HG03280 (cell line): ENCODE measurements at regions not wholly inside any gene's neighbourhood (a gene's known extent, or its start where the extent isn't known, plus 50 kb on each side); places are given as distances from the start of the nearest gene placed in this dataset.

ENCODE experiments used
- ATAC-seq: cut with Tn5 transposase; IDR thresholded peaks from one replicate; pipeline ENCODE4 v1.9.1; 2021; ENCODE audit warnings: mild to moderate bottlenecking, moderate library complexity; ENCODE audit not compliant: unreplicated experiment

DNA sequence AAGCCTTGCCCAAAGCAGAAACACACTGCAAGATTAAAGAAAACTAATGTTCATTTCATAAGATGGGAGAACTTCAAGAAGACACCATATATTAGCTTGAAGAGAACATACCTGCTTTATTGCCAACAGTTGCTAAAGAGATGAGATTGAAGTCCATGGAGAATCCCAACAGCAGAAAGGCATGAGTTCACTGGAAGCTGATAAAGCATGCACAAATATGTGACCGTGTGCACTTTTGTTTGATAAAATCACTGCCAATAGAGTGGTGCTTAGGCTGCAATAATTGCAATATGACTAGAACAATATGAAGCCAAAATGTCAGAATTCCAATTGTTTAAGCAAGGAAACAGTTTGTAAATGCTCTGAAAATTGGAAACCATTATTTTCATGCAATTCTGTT lies 125.9 kb upstream of the PPARGC1A start:
- no peak for ATAC-seq

DNA sequence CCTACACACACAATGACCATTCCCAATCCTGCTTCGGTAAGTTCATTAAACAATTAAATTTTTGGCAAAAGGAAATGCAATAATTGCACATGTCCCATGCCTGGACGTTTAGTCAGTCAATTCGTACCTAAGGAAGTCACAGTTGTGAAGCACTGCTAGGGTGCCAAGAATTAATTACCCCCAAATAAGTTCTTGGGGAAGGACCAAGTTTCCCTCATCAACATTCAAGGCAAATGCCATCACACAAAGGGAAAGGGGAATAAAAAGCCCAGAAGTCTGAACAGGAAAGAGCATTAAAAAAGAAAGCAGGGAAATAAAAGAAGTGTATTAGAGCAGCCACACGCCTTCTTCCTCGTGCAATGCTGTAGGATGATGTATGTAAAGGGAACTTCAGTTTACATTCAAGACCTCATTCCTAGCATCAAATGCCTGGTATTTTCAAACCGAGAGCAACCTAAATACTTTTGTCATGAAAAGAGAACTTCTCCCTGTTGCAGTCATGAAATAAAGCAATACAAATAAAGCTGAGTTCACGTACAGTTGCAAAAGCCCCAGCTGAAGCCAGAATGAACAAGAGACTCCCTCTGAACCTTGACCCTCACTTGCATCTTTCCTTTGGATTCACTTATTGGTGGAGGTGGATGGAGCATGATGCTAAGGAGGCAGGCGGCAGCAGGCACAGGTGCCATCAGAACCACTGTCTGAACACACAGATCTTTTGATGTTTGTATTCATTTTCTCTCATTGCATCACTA lies 124.0 kb upstream of the PPARGC1A start:
- no peak for ATAC-seq

DNA sequence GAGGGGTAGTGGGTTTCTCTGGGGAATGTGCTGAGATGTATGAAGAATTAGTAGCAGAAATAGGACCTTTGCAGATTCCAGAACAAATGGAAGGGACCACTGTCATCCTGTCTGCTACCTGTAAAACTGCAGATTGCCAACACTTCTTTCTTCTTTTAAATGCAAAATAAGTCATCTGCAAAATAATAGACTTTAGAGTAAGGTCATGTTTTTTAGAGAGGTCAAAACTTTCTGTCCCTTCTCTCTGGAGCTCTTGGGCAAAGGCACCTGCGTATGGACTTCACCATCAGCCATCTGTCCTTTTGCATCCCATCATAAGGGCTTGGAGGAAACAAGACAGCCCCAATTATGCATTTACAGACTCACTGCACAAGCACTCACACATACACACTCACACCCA lies 121.1 kb upstream of the PPARGC1A start:
- ATAC-seq = no peak

DNA sequence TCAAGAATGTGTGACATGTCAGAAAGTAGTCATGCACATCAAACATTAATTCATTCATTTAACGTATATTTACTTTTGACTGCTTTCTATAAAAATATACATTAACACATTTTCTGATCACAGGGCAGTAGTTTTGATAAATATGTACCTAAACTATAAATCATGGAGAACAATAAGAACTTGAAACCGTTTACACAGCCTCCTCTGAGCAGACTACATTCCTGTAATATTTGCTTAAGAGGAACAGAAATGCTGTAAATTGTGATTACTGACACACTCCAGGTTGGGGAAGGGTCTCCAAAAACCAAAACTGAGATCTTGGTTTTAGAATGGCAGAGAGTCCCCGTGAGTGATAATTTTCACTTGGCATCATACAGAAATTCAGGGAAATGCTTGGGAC lies 120.7 kb upstream of the PPARGC1A start:
- ATAC-seq = no peak

DNA sequence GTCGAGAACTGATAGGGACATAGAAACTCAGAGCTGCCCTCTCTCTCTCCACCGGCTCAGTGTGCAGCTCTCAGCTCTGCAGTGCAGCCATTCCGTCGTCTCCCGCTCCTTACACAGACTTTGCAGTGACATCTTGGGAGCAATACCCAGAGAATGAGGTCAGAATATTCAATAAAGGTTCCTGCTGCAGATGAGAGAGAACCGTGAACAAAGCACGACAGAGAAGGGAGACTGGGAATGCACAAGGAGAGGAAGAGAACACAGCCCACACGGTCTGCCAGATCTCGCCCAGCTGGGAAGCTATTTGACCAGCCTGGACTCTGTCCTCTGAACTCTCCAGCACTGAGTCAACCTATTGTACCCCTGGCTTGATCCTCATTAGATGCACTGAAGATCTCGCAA lies 118.0 kb upstream of the PPARGC1A start:
- ATAC-seq = no peak

DNA sequence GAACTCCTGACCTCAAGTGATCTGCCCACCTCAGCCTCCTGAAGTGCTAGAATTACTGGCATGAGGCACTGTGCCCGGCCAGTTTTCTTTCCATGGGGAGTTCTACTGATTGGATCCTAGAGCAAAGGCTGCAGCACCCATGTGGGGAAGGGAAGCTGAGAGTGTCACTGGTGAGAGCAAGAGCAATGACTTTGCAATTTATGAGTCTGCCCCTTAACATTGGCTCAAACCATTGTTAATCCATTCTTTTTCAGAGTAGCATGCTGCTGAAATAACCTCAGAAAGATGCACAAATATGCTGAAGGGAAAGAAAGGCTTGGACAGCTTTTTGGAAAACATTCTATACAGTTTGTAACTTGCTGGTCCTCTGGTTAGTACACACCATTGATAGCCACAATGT lies 116.4 kb upstream of the PPARGC1A start:
- ATAC-seq = no peak

DNA sequence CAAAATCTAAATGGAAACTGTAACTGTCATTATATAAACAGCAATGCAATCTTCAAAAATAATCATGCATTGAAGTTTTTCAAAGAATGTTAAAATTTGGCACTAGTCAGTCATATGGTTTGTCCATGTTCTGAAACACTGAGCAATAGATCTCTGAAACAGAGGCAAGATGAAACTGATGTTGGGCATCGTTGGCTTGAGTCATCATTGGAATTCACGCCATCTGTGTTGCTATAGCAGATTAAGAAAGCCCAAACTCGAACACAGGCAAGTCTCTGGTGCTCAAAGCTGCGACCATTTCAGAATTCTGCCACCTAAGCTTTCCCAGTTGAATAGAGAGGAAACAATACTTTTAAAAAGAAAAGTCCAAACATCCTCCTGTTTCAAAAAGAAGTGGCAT lies 114.1 kb upstream of the PPARGC1A start:
- no peak for ATAC-seq

DNA sequence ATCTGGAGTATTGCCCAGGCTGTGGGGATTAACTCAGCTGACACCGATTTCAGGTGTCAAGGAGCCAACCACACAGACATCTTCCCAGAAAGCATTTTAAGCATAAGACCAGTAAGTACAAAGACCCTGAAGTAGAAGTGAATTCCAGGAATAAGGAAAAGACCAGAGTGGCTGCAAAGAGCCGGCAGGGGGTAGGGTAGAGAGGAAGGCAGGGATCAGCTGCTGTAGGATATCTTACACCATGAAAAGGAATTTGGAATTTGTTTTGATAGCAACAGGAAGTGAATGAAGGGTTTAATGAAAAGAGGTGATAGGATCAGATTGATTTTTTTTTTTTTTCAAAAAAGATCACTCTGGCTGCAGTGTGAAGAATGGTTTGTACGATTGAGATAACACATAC lies 113.6 kb upstream of the PPARGC1A start:
- no peak for ATAC-seq

DNA sequence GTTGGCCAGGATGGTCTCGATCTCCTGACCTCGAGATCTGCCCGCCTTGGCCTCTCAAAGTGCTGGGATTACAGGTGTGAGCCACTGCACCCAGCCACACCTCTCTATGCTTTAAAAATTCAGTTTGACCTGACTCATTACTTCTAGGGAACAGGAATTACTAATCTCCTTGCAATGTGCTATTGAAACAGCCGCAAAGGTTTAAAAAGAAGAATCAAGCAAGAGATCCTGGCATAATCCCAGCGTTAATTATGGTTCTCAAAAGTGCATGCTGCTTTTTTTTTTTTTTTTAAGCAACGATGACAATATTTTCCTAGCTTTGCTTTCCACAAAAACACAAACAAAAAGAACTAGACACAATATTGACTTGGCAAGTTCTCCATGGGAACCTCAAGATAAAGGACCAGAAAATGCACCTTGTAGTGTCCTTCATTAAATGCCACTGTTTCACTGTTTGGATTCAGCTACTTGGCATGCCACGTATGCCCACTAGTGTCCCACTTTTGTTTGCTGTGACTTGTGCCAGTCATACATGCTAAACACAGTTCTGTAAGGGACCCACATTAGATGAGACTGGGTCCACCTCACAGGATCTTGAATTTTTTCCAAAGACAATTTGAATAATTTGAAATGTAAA lies 112.6 kb upstream of the PPARGC1A start:
- ATAC-seq = no peak

DNA sequence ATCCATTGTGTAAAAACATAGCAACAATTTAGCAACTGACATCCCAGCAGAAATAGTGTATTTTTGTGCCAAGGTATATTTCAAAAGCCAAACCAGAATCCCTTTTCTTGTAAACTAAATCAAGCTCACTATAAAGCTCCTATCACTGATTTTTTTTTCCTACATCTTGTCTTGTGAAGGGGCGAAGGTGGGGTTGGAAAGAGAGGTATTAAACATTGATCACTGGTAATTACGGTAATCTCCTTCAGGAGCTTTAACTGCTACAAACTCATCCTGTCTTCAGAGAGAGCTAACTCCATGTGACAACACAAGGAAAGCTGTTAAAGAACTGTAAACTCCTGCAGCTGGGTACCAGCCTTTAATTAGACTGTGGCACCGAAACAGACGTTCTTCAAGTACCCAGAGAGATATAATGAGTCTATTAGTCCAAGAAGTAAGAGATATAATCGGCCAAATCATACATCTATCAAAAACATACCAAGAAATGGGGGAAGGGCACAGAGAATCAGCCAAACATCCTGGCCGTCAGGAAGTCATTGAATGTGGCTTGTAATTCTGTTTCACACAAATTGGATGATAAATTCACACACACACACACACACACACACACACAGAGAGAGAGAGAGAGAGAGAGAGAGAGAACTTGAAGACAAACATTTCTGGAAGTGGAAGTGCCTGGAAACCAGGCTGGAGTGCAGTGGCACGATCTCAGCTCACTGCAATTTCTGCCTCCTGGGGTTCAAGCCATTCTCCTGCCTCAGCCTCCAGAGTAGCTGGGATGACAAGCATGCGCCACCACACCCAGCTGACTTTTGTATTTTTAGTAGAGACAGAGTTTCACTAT lies 111.9 kb upstream of the PPARGC1A start:
- no peak for ATAC-seq

DNA sequence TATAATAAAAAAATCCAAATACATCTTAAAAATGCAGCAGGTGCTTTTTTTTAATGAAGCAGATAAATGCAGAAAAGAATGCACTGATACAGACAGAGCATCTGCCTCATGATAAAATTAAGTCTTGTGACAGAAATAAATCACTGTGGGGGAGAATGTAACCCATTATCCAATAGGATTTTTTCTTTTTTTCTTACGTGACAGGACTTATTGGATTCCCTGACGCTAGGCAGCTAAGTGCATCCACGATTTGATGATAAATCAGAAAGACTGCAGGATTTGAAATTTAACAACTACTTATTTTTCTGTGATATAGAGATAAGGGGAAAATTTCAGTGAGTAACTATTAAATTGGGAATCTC lies 110.6 kb upstream of the PPARGC1A start:
- ATAC-seq = no peak

DNA sequence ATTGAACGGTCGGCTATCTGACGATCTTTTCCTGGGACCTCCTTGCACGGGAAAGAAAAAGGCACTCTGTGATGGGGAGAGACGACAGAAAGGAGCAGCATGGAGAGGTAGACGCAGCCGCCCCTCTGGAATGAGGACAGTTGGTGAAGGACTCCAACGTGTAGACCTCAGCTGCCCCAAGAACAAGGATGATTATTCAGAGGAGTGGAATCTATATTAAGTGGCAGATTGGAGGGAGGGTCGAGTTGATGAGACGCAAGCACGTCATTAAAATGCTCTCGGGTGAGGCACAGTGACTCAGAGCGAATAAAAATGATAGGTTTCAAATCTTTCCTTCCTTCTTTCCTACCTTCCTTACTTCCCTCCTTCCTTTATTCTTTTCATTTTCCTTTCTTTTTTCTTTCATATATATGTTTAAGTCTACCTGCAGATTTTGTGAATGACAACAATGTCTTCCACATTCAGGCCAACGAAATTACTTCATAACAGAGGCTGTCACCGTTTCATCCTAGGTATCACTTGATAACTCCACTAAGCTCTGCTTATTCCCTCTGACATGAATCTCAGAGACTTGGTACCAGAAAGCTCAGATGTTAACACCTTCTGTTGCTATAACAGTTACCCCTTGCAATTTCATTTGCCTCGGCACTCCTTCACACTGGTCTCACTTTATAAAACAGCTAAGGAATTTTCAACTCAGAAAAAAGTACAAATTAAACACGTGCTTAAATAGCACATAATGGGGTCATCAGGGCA lies 110.0 kb upstream of the PPARGC1A start:
- ATAC-seq = no peak

DNA sequence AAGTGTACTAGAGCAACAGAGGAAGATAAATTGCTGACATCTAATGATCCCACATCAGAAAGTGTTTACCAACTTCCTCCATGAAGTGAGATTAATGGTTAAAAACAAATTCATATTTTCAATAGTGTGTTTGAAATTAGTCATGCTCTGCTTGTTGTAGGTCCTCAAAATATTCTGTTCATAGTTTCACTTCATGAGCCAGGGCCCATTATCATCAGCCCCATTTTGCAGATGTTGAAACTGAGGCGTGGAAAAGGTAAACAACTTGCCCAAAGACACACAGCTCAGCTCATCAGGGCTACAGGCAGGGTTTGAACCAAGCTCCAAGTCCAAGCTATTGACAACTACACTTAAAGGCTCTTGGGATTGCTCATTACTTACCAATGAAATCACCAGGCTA lies 103.5 kb upstream of the PPARGC1A start:
- peak; percentile 78 for ATAC-seq

DNA sequence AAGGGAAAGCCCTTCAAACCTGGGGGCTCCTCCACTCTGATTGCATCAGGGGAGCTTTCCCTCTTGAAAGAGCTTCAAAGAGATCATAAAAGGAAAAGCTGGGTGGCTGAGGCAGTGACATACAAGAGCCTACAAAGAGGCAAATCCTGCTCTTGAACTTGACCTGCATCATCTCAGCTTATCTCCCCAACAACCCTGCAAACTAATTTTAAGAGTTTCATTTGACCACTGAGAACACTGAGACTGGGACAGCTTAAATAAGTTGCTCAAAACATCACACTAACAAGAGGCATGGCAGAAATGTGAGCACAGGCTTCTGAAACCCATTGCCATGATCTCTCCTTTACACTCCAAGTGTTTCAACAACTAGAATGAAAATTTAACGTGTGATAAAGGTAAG lies 101.6 kb upstream of the PPARGC1A start:
- peak; percentile 57 for ATAC-seq

DNA sequence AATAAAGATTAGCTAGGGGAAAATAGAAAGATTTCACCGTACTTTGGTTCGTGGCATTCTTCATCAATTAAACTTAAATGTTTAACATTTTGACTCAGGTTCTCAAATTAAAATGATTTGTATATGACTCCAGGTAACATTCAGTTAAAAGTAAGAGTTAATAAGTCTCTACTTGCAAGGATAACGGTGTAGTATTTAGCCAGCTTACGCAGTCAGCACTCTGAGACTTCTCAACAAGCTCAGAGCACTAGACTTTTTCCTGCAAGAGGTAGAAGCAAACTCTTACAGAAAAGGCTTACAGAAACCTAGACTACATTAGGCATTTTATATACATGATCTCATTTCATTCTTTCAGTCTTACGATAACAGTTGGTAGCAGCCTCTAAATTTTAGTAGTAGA lies 96.4 kb upstream of the PPARGC1A start:
- ATAC-seq = no peak

DNA sequence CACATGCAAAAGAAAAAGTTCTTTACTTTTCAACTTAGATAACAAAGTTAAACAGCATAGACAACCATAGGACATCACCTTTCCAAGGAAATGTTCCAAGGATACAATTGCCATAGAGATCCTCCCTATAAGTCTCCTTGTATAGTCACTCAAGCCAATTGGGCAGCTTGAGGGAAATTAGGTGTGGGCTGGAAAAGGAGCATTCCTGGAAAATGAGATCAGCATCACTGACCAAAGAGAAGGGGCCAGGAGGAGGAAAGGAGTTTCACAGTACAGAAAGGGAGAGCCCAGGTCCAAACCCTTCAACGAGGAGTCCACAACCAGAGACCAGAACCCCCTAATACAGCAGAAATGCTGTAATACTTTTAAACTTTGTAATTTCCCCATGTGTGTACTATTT lies 91.5 kb upstream of the PPARGC1A start:
- ATAC-seq = no peak

DNA sequence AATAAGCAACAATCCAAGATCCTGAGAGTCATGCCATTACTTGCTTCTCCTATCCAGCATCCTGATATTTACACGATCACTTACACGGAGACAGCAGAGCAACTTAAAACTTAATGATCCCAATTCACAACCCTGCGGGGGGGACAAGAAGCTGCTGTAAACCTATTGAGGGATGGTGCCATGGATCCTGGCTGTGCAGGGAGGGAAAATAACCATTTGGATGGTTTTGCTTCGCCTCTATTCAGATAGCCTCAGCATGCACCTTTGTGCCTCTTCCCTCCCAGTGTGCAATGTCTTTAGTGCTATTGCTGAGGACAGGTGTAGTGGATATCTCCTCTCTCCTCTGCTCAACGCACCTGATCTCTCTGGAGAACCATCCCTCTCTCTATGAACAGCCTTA lies 89.7 kb upstream of the PPARGC1A start:
- no peak for ATAC-seq

DNA sequence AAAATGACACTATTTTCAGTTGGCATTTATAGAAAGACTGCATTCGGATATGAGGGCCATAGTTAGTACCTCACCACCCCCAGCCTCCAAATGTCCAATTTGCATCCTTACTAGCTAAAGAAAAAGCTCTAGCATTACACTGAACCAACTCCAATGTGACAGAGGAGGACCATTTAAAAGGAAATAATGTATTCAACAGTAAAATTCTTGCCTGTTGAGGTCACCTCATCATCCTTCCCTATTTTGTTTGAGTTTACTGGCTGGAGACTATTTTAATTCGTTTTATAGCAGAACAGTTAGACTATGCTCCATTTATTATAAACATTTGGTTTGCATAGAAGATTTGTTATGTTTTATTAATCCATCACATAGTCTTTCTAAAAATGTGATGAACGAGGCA lies 88.2 kb upstream of the PPARGC1A start:
- ATAC-seq = no peak

DNA sequence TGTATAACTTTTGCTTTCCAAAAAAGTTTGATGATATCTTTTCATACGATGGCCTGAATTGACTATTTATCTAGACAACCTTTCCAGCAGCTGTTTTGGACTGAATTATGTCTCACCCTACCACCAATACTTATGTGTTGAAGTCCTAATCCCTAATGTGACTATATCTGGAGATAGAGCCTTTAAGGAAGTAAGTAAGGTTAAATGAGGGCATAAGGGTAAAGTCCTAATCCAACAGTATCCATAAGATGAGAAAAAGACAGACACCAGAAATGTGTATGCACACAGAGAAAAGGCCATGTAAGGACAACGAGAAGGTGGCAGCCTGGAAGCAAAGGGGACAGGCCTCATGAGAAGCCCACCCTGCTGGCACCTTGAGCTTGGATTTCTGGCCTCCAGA lies 86.6 kb upstream of the PPARGC1A start:
- no peak for ATAC-seq

DNA sequence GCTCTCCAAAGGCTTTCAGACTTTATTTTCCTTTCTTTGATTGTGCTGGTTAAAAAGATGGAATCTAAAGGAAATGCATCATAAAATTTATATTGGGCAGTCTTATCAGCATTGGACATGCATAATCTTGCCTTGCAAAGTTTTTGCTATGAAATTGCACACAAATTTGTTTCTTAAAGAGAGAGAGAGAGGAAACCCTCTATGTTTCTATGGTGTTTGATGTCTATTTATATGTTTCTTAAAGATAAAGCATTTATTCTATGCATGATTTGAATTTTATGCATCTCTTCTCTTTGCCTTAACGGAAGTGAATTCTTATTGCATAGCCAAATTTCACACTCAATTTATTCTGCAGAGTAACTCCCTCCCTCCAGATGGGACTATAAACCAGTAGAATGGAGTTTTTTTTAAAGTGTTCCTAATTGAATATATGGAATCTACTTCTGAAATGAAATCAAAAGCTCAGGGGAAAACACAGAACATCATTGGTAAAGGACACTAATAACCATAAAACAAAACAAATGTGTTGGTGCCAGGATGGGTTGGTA lies 83.5 kb upstream of the PPARGC1A start:
- ATAC-seq = no peak

DNA sequence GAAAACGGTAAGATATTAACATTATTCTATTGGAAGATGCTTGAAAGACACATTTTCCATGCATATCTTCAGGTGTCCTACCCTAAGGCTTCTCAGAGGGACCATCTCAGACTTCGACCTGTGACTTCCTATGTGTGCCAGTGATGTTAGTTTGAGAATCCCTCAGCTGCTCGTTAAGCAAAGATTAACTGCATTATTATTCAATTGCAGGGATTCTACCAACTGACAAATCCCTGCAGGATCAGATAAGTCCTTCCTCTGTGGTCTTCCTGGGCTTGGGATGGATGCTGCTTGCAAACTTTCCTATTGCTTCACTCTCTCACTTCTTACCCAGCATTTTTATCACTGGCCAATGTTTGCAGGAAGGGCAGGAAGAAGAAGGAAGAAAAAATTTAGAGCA lies 83.0 kb upstream of the PPARGC1A start:
- ATAC-seq = no peak
